Activated gamma-delta T cell treated with Interleukin-2 at 50 U/mL for 16 hours (primary cell): ENCODE measurements at regions not wholly inside any gene's neighbourhood (a gene's known extent, or its start where the extent isn't known, plus 50 kb on each side); places are given as distances from the start of the nearest gene placed in this dataset.
"Not testable (repeated sequence)": the region's sequence is repeated elsewhere in the genome, so short reads cannot be mapped to it uniquely, and the experiment has no call there.

ENCODE experiments used
- DNase-seq: peaks from one replicate; pipeline ENCODE4 v3.0.0-alpha.2; 2020

DNA sequence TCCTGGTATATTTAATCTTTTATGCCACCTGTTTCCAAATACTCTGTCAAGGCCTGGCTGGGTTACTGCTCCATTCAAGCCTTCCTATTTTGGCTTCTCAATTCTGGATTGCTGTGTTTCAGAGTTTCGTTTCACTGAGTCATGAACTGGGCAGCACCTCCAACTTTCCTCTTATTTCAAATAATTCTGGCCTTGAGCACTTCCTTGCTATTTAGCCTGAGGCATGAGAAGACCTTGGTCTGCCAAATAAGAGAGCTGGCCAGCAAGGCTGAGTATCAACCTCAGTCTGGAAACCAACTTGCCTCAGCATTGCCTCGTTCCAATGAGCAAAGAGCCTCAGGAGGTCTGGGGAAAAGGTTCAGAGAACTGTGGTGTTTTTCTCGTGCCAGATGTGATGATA is 66.6 kb downstream of the TNFAIP3 start:
- DNase-seq, result no peak

GRCh38 chr6:137936798-137937197 is 69.7 kb downstream of the TNFAIP3 start:
- DNase-seq, result no peak

DNA sequence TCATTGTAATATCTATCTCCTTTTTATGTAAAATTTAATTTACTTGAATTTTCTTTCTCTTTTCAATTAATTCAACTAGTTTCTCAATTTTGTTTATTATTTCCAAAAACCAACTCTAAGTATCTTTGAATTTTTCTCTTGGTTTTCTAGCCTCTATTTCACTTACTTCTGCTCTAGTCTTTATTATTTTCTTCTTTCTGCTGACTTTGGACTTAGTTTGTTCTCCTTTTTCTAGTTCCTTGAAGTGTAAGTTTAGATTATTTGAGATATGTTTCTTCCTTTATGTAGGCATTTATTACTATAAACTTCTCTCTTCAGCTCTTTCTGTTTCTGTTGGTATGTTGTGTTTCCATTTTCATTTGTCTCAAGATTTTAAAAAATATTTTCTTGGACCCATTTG is 70.8 kb downstream of the TNFAIP3 start:
- no peak for DNase-seq

GRCh38 chr6:137938770-137939379 is 71.8 kb downstream of the TNFAIP3 start:
- DNase-seq, result no peak

DNA sequence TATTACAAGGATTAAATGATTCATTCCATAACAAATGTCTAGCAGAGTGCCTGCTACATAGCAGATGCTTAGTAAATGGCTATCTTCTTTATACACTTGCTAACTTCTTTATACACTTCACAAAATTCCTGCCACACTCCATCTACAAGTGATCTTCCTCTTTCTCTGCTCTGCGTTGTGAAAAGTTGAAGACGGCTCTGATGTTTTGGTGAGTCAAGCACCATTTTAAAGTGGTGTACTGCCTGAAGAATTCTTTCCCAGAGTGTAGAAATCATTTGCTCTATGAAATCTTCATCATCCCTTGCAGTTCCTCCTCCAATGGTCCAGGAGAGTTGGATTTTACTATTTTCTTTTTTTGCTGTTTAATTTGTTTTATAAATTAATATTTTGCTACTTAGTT is 74.9 kb downstream of the TNFAIP3 start:
- no peak for DNase-seq

DNA sequence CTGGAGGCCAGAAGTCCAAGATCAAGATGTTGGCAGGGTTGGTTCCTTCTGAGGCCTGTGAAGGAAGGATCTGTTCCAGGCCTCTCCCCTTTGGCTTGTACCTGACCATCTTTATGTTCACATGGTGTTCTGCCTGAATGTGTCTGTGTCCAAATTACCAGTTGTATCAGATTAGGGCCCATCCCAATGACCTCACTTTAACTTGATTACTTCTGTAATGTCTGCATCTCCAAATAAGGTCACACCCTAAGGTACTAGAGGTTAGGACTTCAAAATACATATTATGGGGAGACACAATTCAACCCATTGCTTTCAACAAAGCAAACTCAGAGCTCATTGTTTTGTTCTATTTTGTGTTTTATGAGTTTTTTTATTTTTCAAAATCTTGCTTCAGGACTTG is 75.7 kb downstream of the TNFAIP3 start:
- DNase-seq, result no peak

DNA sequence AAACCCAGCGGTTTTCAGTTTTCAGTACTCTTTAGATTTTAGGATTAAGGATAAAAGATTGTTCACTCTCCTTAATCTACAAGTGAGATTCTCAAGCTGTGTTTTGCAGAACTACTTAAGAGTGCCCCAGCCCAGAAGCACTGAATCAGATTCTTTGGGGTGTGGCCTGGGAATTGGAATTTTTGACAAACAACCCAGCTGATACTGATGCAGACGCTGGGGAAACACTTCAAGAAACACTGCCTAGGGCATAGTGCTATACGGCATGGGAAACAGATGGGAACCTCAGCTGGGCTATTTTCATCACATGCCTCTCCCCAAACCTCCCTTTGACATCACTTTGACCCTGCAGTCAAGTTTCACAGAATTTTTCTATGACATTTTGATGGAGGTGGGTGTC is 77.3 kb downstream of the TNFAIP3 start:
- not testable (repeated sequence) for DNase-seq

DNA sequence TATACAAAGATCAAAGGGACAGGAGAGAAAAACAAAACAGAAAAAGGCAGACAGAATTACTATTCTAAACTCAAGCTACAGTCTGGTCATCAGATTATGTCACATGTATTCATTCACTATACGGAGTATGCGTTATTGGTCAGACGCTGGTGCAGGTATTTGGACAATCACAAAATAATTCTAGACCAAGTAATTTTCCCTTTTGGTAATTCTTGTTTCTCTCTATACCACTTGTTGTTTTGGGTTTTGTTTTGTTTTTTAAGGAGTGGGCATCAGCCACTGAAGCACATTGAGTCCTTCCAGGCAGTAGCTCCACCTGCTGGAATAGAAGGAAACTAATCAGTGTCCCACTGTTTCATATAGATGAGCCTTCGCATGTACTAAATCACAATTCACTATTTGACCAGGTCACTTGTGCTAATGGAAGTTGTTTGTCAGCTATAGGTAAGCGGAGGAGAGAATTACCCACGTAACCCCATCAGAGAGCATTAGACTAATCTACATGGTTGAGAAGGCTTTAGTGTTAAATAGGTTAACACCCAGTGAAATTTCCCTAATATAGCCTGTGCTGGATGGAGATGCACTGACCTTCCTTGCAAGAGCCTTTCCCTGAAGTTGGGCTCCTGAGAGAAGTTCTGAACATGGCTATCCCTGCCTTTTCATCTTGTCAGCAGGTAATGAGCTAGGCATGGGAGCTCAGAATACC is 77.9 kb downstream of the TNFAIP3 start:
- DNase-seq, result peak; percentile 9

DNA sequence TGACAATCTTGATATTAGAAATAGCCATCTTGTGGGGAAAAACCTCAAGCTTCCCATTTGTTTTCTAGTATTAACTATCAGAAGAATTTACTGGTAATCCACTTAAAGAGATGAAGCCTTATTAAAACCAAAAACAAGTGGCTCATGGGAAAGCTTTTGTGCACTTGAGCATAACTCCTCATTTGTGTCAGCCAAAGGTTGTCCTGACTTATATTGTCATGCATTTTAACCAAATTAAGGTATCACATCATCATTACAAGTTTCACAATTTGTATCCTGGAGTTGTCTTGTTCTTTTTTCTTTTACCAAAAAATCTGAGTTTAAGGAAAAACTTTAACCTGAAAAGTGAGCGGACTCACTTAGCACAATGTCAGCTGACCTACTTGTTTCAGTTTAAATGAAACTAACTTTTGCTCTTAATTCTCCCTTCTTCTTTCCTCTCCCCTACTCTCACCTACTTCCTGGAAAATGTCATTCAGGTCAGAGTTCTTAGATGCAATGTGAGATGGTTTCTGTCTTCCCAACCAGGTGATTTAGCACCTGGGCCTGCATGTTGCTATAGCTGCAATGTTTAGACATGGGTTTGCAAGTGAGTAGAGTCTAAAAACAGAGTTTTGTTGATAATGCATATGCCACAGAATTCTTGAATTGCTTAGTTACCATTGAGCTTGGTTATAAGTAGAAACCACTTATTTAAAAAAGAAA is 82.8 kb downstream of the TNFAIP3 start:
- no peak for DNase-seq

DNA sequence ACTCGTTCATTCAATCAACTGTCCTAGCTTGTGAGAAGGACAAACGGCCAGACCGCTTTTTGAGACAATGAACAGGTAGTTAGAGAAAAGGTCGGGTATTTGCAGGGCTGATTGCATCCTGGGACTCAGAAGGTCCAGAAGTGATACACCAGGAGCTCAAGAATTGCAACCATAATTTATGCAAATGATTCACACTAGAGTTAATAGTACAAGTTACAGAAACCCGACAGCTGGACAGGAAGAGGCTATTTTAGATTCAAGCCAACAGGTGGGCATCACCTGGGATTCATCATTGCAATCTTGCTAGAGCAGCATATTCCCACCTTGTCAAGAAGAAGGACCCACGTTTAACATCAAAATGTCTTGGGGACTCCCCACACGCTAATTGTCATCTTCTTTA is 83.5 kb downstream of the TNFAIP3 start:
- DNase-seq, result no peak

DNA sequence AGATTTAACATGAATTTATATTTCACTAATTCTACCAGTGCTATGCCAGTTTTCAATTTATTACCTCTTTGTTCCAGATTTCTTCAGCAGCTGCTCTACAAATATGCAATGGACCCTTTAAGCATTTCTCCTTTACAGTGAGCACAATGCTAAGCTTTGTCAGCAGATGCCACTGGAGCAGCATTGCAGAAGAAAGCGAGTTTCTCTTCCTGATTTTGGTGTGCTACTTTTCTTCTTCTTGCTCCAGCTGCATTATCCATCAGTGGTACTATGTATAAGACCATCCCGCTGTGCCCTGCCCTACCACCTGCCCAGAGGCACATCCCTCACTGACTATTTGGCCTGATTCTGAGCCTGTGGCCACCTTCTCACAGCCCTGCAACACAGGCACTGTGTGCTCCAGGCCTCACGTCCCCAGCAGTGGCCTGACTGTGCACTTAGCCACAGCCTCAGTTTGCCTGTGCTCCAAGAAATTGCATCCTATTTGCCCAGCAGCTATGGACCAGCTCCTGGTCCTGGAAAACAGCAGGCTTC is 84.1 kb downstream of the TNFAIP3 start:
- DNase-seq, result no peak

DNA sequence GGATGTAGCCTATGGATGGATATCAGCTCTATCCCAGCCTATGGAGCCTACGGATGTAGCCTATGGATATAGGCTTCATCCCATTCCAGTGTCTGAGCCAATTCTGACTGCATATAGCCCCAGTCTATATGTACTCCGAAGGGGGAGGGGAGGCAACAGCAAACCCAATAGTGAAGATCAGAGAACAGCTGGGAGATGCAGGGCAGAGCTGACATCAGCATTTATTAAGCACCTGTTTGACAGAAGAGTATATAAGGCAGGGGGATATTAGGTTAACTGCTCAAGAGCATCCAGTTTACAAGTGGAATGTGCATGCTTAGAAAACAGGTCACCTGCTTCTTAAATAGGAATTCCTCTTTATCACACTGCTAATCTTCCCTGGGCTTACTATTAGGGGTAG is 85.2 kb downstream of the TNFAIP3 start:
- DNase-seq, result no peak

GRCh38 chr6:137953761-137954160 is 86.7 kb downstream of the TNFAIP3 start:
- no peak for DNase-seq

GRCh38 chr6:137954253-137954652 is 87.2 kb downstream of the TNFAIP3 start:
- DNase-seq, result no peak

DNA sequence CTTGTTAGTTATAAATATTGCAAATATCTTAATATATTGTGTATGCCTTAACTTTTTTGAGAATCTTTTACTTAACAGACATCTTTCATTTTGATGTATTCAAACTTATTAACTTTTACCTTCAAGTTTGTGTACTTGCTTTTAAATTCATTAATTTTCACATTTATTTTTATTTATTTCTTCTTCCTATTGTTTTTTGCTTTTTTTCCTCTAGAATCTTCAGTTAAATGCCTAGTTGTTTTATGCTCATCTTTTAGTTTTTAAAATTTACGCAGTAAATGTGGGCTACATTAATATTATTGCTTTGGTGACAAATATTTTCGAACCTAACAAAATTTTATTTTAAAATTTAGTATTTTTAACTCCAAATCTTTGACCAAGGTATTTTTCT is 89.0 kb downstream of the TNFAIP3 start:
- no peak for DNase-seq

DNA sequence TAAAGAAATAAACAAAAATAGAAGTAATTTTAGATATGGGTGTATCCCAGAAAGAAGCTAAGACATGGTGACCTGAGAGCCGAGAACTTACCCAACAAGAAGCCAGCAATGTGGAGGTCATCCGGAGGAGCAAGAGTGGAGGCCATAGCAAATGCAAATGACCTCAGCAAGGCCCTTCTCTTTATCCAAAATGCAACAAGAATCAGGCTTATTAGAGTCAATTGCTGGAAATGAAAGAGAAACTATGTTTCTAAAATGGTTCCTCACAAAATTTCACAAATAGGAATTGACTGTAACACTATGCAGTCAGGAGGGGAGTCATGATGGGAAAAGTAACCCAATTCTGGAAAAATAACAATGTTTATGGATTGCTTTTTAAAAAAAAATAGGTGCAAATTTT is 90.4 kb downstream of the TNFAIP3 start:
- no peak for DNase-seq

DNA sequence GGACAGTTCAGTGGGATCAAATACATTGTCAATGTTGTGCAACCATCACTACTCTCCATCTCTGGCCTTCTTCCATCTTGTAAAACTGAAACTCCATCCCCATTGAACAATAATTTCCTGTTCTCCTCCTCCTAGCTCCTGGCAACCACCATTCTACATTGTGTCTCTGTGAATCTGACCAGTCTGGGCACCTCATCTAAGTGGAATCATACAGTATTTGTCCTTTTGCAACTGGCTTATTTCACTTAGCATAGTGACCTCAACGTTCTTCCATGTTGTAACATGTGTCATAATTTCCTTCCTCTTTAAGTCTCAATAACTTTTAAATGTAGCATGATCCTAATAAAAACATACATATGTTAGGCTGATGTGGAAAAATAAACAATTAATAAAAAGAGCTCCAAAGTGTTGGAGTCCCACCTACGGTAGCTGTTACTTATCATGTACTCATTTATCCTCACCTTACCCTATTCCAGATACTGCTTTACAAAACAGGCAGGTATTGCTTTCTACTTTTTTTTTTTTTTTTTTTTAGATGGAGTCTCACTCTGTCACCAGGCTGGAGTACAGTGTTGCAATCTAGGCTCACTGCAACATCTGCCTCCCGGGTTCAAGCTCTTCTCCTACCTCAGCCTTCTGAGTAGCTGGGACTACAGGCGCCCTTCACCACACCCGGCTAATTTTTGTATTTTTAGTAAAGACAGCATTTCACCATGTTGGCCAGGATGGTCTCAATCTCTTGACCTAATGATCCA is 91.9 kb downstream of the TNFAIP3 start:
- DNase-seq, result no peak

DNA sequence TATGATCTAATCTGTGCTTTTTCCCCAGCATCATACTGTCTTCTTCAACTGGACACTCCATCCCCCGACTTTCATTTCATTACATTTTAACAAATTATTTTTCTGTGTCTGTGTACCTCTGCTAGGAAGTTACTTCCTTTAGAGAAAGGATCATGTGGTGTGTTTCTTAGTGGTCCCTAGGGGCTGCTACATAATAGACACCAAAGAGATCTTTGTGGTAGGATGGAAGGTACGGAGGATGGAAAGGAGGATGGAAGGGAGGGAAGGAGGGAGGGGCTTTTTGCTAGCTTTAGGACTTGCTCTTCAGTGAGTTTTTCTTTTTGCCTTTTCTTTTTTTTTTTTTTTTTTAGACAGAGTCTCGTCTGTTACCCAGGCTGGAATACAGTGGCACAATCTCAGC is 95.7 kb downstream of the TNFAIP3 start:
- no peak for DNase-seq

DNA sequence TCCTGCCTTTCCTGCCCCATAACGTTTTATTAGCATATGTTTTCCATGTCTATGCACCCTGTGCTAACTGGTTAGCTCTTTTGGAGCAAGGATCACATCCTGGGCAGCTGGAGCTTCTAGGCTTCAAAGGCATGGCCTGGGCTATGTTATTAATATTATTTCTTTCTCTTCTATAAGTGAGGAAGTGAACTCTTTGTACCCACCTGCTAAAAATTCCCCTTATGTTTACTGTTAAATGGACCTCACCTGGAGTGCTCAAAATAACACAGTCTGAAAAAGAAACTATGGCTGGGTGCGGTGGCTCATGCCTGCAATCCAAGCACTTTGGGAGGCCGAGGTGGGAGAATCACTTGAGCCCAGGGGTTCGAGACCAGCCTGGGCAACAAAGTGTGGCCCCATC is 97.8 kb downstream of the TNFAIP3 start:
- DNase-seq, result no peak

DNA sequence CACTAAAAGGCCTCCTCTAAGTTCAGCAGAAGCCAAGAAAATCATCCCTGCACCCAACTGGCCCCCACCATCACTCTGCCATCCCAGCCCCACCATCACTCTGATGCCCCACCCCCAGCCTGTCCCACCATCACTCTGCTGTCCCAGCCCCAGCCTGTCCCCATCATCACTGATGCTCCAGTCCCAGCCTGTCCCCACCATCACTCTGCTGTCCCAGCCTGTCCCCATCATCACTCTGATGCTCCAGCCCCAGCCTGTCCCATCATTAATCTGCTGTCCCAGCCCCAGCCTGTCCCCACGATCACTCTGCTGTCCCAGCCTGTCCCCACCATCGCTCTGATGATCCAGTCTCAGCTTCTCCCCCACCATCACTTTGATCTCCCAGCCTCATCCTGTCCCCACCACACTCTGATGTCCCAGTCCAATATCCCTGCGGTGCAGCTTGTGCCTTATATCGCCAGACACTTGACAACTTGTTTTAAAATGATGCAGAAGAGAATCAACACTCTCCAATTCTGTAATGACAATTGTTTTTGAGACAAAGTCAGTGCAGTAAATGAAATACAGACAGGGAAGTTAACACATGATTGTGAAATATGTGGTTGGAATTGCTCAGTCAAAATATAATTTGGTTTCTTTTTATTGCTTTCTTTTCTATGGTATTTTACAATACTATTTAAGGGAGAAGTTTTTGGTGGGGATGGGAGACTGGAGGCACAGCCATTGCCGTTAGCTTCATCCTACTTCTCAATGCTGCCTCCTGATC is 100.8 kb downstream of the TNFAIP3 start:
- no peak for DNase-seq

DNA sequence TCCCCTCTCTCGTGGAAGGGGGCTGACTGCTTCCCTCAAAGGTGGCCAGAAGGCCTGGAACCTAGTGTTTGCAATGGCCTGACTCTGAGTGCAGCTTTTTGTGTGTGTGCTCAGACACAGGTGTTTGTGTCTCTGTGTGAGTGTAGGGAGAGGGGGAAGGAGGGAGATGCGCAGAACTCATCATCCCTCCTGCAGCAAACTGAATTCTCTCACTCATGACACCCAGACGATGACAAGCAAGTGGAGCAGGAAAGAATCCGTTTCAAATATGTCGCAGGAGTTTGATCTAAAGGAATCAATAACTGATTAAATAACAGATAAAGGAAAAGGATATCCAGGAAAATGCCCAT is 101.4 kb downstream of the TNFAIP3 start:
- DNase-seq, result no peak

GRCh38 chr6:137968901-137969300 is 101.8 kb downstream of the TNFAIP3 start:
- no peak for DNase-seq

GRCh38 chr6:137969874-137970273 is 102.8 kb downstream of the TNFAIP3 start:
- no peak for DNase-seq
